GM03348 (cell line): ENCODE measurements at regions not wholly inside any gene's neighbourhood (a gene's known extent, or its start where the extent isn't known, plus 50 kb on each side); places are given as distances from the start of the nearest gene placed in this dataset.
"Not testable (repeated sequence)": the region's sequence is repeated elsewhere in the genome, so short reads cannot be mapped to it uniquely, and the experiment has no call there.

Experiments
- DNase-seq: peaks from one replicate; pipeline ENCODE4 v3.0.0; 2012; ENCODE audit warnings: low spot score

DNA sequence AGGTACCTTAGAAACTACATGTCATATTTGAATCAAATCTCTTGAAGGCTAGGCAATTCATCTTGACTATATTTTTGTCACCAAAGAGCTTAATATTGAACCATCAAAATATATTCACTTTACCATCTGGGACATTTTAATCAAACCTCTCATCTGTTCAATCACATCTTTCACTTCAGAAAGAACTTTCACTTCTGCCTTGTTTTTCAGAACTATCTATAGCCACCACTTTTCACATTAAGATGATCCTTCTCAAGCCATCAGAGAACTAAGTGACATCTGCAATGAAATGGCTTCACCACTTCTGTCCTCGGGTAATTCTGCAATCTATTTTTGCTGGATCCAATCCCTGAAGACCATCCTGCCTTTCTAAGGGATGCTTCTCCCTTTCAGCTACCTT is 57.8 kb downstream of the OR2B2 start:
- DNase-seq = no peak

GRCh38 chr6:27851440-27851839 is 60.8 kb downstream of the OR2B2 start:
- DNase-seq = no peak

GRCh38 chr6:27849001-27849400 is 63.2 kb downstream of the OR2B2 start:
- not testable (repeated sequence) for DNase-seq

DNA sequence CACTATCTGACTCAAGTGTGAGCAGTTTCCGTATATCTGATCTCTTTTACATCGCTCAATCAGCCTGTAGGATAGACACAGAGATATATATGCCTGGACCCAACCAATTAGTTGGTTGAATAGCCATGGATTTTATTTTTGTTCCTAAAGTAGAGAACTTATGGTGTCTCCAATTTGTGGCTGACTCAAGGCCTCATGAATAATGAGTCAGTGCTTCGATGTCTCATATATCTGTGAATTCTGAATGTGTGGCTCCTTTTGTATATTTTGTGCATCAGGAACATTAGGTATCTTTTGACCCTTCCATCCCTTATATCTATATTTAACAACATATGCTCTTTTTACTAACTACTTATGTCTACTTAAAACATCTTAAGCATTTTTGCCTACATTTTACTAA is 64.5 kb downstream of the OR2B2 start:
- DNase-seq = no peak

DNA sequence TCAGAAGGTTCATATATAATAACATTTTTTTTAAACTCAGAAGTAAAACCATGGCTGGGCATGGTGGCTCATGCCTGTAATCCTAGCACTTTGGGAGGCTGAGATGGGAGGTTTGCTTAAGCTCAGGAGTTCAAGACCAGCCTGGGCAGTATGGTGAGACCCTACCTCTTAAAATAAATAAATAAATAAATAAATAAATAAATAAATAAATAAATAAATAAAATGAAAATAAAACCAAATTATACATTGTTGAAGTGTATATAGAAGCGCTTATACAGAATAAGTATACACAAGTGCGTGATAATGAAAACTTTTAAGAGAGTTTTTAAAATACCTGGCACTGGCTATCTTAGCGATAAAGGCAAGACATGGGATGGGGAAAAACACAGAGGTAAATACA is 71.6 kb downstream of the OR2B2 start:
- no peak for DNase-seq

- peak; percentile 72 for DNase-seq
Observed at GRCh38 chr6:27839626-27840475, 72.3 kb downstream of the OR2B2 start.

DNA sequence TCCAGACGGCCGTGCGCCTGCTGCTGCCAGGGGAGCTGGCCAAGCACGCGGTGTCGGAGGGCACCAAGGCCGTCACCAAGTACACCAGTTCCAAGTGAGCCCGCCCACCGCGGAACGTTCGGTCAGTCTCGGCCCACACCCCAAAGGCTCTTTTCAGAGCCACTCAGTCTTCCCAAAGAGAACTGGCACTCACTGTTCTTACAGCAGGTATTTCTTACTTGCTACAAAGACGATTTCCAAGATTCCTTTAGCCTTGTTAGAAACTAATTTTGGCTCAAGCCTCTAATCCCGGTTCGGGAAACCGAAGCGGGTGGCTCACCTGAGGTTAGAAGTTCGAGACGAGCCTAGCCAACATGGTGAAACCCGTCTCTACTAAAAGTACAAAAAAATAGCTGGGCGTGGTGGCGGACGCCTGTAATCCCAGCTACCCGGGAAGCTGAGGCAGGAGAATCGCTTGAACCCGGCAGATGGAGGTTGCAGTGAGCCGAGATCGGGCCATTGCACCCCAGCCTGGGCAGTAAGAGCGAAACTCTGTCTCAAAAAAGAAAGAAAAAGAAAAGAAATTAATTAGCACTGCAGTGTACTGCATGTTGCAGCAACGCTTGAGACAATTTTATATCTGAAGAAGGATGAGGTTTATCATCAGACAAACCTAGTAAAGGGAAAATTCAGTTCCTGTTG is 73.1 kb downstream of the OR2B2 start:
- peak; percentile 21 for DNase-seq

- peak; percentile 94 for DNase-seq
Observed at GRCh38 chr6:27838058-27838944, 73.9 kb downstream of the OR2B2 start.

DNA sequence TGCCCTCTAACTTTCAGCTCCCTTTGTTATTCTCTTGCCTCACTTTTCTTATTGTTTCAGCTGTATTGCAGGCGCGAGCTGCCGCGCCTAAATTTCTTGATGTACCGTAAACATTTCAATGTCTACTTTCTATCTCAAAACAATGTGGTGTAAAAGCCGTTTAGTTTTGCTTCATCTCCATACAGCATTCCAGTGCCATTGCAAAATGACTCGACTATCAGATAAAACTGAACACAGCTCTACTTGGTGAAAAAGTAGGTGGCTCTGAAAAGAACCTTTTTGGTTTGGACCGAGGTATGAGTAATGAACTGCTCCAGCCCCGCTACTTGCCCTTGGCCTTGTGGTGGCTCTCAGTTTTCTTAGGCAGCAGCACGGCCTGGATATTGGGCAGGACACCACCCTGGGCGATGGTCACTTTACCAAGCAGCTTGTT is 74.6 kb downstream of the OR2B2 start:
- DNase-seq = peak; percentile 18

DNA sequence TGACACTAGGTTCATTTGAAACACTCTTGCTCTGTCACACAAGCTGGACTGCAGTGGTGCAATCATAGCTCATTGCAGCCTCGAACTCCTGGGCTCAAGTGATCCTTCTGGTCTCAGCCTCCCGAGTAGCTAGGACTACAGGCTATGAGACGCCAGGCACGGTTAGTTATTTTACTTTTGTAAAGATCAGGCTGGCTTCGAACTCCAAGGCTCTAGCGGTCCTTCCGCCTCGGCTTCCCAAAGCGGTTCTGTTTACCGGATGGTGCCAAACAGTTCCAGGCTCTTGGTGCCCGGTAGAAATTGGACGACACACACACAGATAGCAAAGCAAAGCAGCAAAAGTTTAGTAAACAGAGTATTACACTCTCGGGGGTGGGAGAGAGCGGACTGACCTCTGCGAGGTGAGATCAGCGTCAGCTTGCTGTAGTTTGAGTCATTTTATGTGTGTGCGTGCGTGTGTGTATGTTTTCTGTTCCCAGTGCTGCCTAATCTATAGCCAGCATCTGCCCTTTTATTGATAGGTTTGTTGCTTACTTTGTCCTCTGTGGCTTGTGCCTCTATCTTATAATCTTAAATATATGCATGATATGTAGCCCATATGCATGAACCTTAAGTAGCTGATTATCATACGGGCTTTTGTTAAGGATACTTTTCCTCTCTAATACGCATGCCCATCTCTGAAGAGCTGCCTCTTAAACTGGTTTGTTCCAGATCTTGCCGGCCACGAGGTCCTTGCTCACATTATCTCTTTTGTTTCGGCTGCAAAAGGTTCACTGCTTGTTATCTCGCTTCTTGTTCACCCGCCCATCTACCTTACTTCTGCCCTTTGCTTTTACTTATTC is 75.2 kb downstream of the OR2B2 start:
- DNase-seq = peak; percentile 50

DNA sequence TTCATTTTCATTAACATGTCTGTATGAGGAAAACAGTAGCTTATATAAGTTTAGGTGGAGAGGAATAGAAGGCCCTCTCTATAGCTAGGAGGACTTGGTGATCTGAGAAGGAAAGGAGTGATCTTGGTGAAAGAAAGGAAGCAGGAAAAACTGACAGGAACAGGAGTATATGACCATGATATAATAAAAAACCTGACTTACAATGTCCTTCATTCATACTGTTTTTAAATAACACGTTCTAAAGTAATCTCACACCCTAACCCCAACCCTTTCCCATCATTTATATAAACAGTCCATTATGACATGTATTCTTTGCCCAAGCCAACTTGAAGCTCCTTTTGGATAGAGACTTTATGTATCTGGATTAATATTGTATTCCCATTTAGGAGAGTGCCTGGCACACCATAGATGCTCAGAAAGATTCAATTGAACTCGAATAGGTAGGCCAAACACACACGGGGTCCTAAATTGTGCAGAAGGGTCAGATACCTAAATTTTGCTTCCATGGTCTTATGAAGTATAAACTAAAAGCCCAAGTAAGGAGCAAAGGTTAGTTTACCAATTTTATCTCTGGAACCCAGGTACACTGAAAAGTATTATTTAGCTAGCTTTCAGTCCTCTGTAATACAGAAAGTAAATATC is 75.9 kb downstream of the OR2B2 start:
- DNase-seq = no peak

DNA sequence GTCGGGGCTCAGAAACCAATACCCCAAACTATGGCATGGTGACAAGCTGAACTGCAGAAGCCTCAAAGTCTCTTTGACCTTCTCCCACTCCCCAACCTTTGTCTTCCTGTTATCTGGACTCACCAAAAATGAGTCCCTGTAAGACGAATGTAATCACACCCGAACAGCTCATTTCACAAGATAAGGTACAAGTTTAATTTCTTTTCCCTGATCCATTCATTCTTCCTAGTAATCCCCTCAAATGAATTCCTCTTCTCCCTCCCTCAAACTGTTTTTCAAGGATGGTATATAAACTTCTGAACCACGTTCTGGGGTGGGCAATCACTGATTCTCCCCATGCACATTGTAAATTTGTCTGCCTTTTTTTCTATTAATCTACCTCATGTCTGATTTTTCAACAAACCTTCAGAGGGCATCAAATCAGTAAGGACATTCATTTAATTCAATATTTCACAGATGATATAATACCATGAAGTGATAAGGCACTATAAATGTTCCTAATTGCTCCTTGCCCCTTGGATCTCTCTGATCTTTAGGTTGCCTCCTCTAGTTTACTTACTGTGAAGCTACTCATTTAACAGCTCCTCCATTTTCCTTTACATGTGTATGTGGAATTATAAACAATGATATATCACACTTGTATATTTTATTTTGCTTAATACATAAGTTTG is 77.2 kb downstream of the OR2B2 start:
- DNase-seq = no peak

DNA sequence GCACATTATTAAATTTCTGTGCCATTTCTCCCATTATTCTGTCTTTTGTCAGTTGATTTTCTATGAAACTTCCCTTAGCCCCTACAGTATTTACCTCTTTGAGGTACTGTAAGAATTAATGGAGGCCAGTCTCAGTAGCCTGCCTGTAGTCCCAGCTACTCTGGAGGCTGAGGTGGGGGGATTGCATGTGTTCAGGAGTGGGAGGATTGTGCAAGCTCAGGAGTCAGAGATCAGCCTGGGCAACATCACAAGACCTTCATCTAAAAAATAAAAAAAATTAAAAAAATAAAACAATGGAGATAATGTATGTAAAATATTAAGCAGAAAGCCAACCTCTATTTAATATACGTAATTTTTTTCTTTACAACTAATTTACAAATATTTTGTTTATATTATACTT is 77.8 kb downstream of the OR2B2 start:
- no peak for DNase-seq

GRCh38 chr6:27831434-27832081 is 80.6 kb downstream of the OR2B2 start:
- DNase-seq = not testable (repeated sequence)

DNA sequence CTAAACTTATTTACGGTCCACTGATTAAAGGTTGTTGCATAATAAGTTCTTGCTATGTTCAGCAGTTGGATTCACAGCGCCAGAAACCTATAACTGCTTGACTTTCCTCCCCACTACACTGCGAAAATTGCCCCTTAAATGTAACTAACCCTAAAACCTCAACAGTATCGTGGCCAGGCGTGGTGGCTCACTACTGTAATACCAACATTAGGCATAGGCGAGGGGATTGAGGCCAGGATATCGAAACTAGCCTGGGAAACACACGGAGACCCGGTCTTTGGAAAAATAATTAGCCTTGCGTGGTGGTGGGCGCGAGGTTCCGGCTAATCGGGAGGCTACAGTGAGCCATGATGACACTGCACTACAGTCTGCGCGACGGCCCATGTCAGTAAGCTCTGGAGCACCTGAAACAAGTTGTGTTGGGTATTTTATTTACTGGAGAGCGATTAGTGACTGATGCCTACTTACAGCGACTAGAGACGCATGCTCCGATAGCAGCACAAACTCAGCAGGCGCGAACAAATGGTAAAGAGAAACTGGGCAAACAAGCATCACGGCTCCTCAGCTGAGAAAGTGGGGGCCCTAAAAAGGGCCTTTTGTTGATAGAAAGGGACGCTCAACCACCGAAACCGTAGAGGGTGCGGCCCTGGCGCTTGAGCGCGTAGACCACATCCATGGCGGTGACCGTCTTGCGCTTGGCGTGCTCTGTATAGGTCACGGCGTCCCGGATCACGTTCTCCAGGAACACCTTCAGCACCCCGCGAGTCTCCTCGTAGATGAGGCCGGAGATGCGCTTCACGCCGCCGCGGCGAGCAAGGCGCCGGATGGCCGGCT is 81.4 kb downstream of the OR2B2 start:
- peak; percentile 15 for DNase-seq

- DNase-seq = no peak
Observed at GRCh38 chr6:27830212-27830599, 82.0 kb downstream of the OR2B2 start.

GRCh38 chr6:27829453-27830211 is 82.6 kb downstream of the OR2B2 start:
- no peak for DNase-seq

- DNase-seq = not testable (repeated sequence)
Observed at GRCh38 chr6:27827477-27827876, 84.7 kb downstream of the OR2B2 start.
